ENCODE measurements at regions not wholly inside any gene's neighbourhood (a gene's known extent, or its start where the extent isn't known, plus 50 kb on each side); places are given as distances from the start of the nearest gene placed in this dataset.

DNA sequence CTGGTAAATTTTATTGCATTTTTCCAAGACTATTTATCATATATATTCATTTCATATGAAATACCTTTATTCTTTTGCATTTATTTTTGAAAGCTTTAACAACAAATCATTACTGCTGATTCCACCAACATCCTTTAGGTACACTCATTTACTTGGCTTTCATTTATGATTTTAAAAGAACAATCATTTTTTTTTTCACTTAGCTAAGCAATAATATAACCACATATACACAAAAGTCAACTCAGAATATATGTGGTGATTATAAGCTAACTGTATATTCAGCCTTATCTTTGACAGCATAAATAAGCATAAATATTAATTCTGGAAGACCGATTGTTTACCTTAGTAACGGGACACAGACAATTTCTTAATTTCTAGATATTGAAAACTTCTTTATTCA lies 458.6 kb upstream of the ZNF385D start:
- TF ChIP-seq, protein P1, sequence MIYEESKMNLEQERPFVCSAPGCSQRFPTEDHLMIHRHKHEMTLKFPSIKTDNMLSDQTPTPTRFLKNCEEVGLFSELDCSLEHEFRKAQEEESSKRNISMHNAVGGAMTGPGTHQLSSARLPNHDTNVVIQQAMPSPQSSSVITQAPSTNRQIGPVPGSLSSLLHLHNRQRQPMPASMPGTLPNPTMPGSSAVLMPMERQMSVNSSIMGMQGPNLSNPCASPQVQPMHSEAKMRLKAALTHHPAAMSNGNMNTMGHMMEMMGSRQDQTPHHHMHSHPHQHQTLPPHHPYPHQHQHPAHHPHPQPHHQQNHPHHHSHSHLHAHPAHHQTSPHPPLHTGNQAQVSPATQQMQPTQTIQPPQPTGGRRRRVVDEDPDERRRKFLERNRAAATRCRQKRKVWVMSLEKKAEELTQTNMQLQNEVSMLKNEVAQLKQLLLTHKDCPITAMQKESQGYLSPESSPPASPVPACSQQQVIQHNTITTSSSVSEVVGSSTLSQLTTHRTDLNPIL (CRISPR knock-in tag; IDR thresholded peaks at IDR 0.05; ENCODE audit: low read depth) = no peak
- TF ChIP-seq, protein P2, sequence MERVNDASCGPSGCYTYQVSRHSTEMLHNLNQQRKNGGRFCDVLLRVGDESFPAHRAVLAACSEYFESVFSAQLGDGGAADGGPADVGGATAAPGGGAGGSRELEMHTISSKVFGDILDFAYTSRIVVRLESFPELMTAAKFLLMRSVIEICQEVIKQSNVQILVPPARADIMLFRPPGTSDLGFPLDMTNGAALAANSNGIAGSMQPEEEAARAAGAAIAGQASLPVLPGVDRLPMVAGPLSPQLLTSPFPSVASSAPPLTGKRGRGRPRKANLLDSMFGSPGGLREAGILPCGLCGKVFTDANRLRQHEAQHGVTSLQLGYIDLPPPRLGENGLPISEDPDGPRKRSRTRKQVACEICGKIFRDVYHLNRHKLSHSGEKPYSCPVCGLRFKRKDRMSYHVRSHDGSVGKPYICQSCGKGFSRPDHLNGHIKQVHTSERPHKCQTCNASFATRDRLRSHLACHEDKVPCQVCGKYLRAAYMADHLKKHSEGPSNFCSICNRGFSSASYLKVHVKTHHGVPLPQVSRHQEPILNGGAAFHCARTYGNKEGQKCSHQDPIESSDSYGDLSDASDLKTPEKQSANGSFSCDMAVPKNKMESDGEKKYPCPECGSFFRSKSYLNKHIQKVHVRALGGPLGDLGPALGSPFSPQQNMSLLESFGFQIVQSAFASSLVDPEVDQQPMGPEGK (CRISPR knock-in tag; IDR thresholded peaks at IDR 0.05; ENCODE audit: borderline replicate concordance) = no peak
- no peak for TF ChIP-seq TCF4 (CRISPR knock-in tag; IDR thresholded peaks at IDR 0.05; ENCODE audit: borderline replicate concordance)
- no peak for TF ChIP-seq SNAI2 (CRISPR knock-in tag; IDR thresholded peaks at IDR 0.05)
- no peak for TF ChIP-seq BACH2 (CRISPR knock-in tag; IDR thresholded peaks at IDR 0.05; ENCODE audit: borderline replicate concordance)
- no peak for TF ChIP-seq ZFP3 (CRISPR knock-in tag; IDR thresholded peaks at IDR 0.05)
- TF ChIP-seq, protein P3, sequence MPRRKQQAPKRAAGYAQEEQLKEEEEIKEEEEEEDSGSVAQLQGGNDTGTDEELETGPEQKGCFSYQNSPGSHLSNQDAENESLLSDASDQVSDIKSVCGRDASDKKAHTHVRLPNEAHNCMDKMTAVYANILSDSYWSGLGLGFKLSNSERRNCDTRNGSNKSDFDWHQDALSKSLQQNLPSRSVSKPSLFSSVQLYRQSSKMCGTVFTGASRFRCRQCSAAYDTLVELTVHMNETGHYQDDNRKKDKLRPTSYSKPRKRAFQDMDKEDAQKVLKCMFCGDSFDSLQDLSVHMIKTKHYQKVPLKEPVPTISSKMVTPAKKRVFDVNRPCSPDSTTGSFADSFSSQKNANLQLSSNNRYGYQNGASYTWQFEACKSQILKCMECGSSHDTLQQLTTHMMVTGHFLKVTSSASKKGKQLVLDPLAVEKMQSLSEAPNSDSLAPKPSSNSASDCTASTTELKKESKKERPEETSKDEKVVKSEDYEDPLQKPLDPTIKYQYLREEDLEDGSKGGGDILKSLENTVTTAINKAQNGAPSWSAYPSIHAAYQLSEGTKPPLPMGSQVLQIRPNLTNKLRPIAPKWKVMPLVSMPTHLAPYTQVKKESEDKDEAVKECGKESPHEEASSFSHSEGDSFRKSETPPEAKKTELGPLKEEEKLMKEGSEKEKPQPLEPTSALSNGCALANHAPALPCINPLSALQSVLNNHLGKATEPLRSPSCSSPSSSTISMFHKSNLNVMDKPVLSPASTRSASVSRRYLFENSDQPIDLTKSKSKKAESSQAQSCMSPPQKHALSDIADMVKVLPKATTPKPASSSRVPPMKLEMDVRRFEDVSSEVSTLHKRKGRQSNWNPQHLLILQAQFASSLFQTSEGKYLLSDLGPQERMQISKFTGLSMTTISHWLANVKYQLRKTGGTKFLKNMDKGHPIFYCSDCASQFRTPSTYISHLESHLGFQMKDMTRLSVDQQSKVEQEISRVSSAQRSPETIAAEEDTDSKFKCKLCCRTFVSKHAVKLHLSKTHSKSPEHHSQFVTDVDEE (CRISPR knock-in tag; IDR thresholded peaks at IDR 0.05) = no peak

Data from SK-N-SH treated with all-trans-retinoic acid at 6 μM for 48 hours (cell line).